NCI-H748 (cell line): ENCODE measurements at regions not wholly inside any gene's neighbourhood (a gene's known extent, or its start where the extent isn't known, plus 50 kb on each side); places are given as distances from the start of the nearest gene placed in this dataset.

Experiments
- DNase-seq: peaks from one replicate; lab custom pipeline; 2025; ENCODE audit not compliant: unreplicated experiment; lab: John Stamatoyannopoulos, UW

DNA sequence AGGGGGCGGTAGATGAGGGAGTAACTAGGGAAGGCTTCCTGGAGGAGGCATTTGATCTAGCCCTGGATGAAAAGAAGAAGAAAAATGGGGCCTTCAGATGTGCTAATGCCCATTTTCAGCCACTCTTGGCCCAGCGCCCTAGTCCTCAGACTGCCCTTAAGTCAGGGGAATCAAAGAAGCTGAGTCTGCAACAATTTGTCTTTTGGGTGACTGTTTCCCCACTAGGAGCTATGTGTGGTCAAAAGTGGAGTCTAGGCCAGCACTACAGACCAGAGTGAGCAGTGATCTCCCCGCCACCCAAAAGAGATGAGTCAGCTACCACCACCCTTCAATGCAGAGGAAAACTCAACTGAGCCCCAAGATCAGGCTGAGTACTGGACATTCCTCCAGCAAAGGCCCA lies 542.1 kb downstream of the BNC2 start:
- no peak for DNase-seq

DNA sequence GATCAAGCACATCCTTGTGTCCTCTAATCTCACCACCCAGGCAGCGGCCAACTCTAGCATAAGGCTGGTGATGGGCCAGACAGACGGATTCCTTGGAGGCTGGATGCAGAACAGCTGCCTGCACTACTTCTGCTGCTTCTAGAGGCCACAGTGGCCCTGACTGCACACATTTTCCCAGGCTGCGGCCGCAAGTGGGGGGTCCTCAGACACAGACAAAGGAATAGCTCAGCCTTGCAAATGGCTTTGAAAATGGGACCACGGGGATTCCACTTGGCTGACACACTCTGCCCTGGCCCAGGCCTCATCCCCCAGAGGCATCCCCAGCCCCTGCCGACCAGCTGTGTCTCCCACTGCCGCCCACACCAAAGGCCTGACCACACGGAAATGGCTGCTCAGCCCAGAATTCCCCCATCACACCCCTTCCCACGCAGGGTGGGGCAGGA lies 540.8 kb downstream of the BNC2 start:
- no peak for DNase-seq

- DNase-seq = no peak
These were observed 539.4 kb downstream of the BNC2 start for GRCh38 chr9:16331031-16331430.

DNA sequence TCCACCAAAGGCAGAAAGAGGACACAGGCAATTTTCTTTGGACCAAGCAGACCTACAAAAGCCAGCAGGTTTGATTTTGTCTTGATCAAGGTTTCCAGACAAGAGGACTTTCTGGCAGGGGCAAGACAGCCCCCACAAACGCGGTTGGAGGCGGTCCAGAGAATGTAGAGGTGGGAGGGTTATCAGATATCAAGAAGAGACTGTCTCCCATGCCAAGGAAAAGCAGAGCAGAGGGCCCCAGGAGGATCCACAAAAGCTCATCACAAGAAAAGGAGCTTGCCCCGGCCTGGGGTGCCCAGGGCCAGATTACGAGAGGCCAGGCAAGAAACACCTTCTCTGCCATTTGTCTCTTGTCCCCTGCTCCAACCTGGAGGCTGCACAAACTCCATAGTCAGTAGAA lies 538.9 kb downstream of the BNC2 start:
- DNase-seq = no peak

- DNase-seq = no peak
These were observed 536.8 kb downstream of the BNC2 start for GRCh38 chr9:16333691-16334090.

GRCh38 chr9:16335788-16336580 lies 534.5 kb downstream of the BNC2 start:
- no peak for DNase-seq

DNA sequence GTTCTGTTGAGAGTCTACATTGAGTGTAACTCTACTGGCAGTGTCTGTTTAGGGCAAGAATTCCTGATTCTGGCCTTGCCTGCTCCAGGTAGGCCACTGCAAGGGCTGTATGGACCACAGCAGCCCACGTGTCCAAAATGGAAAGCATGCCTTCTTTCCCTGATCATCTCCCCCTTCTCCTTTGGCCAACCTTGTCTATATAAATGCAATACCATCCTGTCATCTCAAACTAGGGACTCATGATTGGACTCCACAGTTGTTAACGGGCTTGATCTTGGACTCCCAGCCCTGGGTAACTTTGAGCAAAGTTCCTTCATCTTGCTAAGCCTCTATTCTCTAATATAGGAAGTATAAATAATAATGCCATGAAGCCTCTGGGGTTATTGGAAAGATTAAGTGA lies 533.6 kb downstream of the BNC2 start:
- DNase-seq = no peak

- no peak for DNase-seq
These were observed 533.0 kb downstream of the BNC2 start for GRCh38 chr9:16337322-16338029.

GRCh38 chr9:16341177-16341576 lies 529.3 kb downstream of the BNC2 start:
- no peak for DNase-seq

DNA sequence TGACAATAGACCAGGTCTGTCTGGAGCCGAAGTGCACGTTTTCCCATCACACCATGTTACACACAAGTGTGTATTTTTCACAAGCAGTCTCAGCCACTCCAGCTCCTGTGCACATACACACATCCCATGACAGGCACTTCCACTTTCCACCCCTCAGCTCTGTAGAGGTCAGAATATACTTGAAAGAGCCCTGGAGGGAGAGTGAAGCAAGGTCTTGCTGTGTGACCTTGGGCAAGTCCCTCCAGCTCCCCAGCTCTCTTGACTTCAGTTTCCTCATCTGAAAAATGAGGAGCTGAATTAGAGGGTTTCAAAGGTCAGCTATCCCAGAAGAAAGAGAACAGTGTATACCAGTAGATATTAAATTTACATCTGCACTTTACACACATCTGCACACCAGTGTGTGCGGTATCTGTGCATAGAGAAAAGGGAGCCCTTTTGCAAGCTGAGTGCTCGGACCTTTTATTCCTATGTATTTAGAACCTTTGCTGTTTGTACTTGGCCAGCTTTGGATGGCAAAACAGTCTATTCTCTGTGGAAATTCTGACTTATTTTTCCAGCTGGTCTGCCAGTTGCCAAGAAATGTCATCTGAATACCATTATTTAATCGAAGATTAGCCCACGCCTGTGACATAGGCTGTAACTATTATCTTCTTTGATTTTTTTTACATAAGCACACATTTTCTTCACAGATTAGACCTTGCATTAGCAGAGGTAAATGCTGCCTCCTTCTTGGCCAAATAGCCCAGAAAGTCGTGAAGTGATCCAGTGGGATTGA lies 528.0 kb downstream of the BNC2 start:
- no peak for DNase-seq

DNA sequence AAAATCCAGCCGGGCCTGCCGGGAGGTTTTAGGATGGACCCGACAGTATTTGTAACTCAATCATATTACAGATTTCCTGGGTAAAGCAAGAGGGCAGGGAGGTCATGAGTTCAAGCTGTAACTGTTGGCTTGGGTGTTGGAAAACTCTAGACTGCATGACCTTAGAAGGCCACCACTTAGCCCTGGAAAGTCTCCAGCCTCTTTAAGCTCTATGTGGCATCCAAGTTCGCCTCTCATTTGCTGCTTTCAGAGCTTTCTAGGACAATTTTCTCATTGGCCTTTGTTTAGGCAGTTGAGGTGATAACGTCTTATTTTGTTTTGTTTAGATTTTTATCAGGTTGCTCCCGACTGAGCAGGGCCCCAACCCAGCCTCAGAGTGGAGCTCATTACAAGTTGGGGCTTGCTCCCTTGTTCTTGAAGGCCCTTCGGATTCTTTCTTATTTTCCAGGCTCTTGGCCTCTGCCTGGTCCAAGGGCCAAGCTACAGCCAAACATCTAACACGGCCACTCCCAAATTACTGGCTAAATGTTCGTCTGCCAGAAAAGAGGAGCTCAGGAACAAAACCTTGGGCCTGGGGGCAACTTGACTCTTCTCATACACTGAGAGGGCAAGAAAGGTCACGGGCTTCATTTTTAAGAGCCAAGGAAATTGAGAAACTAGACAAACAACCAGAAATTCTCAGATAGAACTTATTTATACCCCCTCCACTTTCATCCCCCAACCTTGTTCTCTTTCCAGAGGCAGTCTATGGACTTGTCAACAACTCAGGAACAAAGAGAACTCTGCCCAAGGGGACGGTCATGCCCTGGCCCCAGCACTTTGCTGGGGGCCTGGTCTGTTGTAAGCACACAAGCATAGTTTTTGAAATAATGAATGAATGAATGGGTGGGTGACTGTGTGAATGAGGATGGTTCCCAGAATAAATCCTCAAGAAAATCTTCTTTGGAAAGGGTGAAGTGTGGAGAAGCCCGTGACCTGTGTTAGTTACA lies 526.9 kb downstream of the BNC2 start:
- no peak for DNase-seq

GRCh38 chr9:16344343-16344742 lies 526.1 kb downstream of the BNC2 start:
- DNase-seq = no peak

DNA sequence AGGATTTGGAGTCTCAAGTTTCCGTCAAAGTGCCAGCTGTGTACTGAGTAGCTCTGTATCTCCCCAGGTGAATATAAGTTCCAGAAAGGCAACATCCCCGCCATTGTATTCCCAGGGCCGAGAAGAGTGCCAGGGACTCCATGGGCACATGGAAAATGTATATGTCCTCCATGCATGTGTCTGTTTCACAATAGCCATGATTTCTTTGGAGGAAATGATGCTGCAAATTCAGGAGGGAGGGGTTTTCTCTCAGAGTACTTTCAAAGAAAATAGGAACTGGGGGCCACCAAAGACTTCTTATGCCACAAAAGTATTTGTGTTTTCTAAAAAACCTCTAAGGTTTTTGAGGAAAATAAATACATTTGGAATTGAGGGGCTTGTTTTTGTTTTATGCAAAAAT lies 524.6 kb downstream of the BNC2 start:
- no peak for DNase-seq

DNA sequence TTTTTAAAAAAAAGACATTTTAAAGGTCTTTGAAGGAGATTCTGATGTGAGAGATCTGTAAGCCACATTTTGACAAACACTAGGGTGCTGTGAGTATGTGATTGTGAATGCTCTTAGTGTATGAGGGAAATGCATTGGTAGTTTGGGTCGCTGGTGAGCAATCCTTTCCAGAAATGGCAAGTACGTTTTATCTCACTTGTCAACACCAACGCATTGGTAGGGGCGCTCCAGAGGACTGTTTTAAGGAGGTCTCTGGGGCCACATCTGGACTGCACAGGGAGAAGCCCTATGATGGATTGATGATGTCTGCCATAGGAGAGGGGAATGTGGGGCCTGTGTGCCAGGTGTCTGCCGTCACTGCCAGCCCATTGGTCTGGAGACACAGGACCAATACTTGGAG lies 522.6 kb downstream of the BNC2 start:
- DNase-seq = no peak

GRCh38 chr9:16348531-16348930 lies 521.9 kb downstream of the BNC2 start:
- DNase-seq = no peak

GRCh38 chr9:16352251-16352650 lies 518.2 kb downstream of the BNC2 start:
- no peak for DNase-seq

- DNase-seq = no peak
These were observed 517.6 kb downstream of the BNC2 start for GRCh38 chr9:16352791-16353401.

- DNase-seq = no peak
These were observed 514.2 kb downstream of the BNC2 start for GRCh38 chr9:16356196-16356765.

- DNase-seq = peak; percentile 8
These were observed 512.6 kb downstream of the BNC2 start for GRCh38 chr9:16357828-16358227.

- DNase-seq = no peak
These were observed 511.7 kb downstream of the BNC2 start for GRCh38 chr9:16358751-16359150.
